ENCODE measurements at regions not wholly inside any gene's neighbourhood (a gene's known extent, or its start where the extent isn't known, plus 50 kb on each side); places are given as distances from the start of the nearest gene placed in this dataset.

GRCh38 chr21:16751695-16752474, 761.0 kb upstream of the CXADR start:
- H3K27ac ChIP-seq, result peak overlapping the region; percentile 93; the same call in 1 of the 2 replicates
- TF ChIP-seq FOXP2 (optimal IDR thresholded peaks at IDR 0.05; ENCODE audit: control extremely low read depth, extremely low read length, insufficient read depth) (no peak), POLR2AphosphoS5 (IDR thresholded peaks at IDR 0.05; ENCODE audit: borderline replicate concordance, low read depth, low read length) (no peak), EZH2 (IDR thresholded peaks at IDR 0.05) (no peak)
- no peak overlapping the region for H3K4me3 ChIP-seq
- no peak for DNase-seq (ENCODE audit: low read depth, low spot score)
- H3K36me3 ChIP-seq (ENCODE audit: insufficient read depth, low read length), result peaks cover 8% of the 10 kb centered on the region; the same call in 1 of the 2 replicates
- no peaks in the 10 kb centered on the region; the same call in 1 of the 2 replicates for H3K9me3 ChIP-seq (ENCODE audit: low read depth, low read length)
- H3K9ac ChIP-seq (ENCODE audit: insufficient read length), result peak overlapping the region; percentile 56

DNA sequence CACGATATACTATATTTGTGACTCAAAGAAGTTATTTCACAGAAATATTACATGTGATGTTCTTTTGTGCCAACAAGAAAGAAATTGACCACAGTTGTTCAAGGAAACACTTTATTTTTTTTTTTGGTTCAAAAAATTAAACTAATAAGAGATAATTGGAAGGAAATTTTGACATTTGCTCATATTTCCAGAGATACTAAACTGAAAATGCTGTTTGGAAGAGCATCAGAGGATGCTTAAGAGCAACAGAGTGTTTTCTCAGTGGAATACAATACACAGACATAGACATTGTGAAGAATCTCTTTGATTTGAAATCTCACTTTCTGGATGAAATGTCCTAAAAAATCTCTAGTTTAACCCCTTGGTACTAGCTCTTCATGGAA, 760.4 kb upstream of the CXADR start:
- H3K9ac ChIP-seq (ENCODE audit: insufficient read length), result no peak overlapping the region
- DNase-seq (ENCODE audit: low read depth, low spot score), result no peak
- H3K27ac ChIP-seq, result no peak overlapping the region
- no peaks in the 10 kb centered on the region; the same call in 1 of the 2 replicates for H3K9me3 ChIP-seq (ENCODE audit: low read depth, low read length)
- no peak for TF ChIP-seq FOXP2 (optimal IDR thresholded peaks at IDR 0.05; ENCODE audit: control extremely low read depth, extremely low read length, insufficient read depth)
- TF ChIP-seq EZH2 (IDR thresholded peaks at IDR 0.05), result no peak
- no peak for TF ChIP-seq POLR2AphosphoS5 (IDR thresholded peaks at IDR 0.05; ENCODE audit: borderline replicate concordance, low read depth, low read length)
- no peak overlapping the region for H3K4me3 ChIP-seq
- H3K36me3 ChIP-seq (ENCODE audit: insufficient read depth, low read length), result peaks cover 8% of the 10 kb centered on the region; the same call in 1 of the 2 replicates

DNA sequence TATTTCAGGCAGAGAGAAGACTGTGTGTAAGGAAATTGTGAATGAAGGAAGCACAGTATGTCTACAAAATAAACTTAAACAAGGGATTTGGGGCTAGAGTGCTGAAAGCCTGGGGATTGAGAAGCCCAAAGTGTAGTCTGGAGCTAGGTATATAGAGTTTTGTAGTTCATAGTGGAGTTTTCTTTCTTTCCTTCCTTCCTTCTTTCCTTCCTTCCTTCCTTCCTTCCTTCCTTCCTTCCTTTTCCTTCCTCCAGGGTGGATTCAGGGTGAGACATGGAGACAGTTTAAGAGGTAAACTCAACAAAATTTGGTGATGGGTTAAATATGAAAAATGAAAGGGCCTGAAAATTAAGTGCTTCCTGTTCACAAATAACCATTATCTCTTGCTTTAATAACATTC, 757.8 kb upstream of the CXADR start:
- TF ChIP-seq POLR2AphosphoS5 (IDR thresholded peaks at IDR 0.05; ENCODE audit: borderline replicate concordance, low read depth, low read length) (peak; percentile 42; the same call in 1 of the 2 replicates), FOXP2 (optimal IDR thresholded peaks at IDR 0.05; ENCODE audit: control extremely low read depth, extremely low read length, insufficient read depth) (no peak)
- H3K36me3 ChIP-seq (ENCODE audit: insufficient read depth, low read length), result peaks cover 8% of the 10 kb centered on the region; the same call in 1 of the 2 replicates
- H3K9ac ChIP-seq (ENCODE audit: insufficient read length), result no peak overlapping the region
- no peaks in the 10 kb centered on the region; the same call in 1 of the 2 replicates for H3K9me3 ChIP-seq (ENCODE audit: low read depth, low read length)
- peak overlapping the region; percentile 86 for H3K27ac ChIP-seq
- DNase-seq (ENCODE audit: low read depth, low spot score), result peak; percentile 91
- no peak overlapping the region for H3K4me3 ChIP-seq

DNA sequence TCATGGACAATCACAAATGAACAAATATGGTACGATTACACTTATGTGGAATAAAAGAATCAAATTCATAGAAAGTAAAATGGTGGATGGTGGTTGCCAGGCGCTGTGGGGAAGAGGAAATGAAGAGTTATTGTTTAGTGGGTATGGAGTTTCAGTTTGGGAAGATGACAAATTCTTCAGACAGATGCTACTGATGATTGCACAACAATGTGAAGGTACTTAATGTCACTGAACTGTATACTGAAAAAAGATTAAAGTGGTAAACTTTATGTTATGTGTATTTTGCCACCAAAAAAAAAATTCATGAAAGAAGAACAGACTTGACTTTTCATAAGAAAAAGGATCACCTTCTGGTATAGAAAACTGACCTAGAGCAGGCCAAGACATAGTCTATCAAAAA, 745.6 kb upstream of the CXADR start:
- TF ChIP-seq EZH2 (IDR thresholded peaks at IDR 0.05), result no peak
- TF ChIP-seq FOXP2 (optimal IDR thresholded peaks at IDR 0.05; ENCODE audit: control extremely low read depth, extremely low read length, insufficient read depth), result no peak
- no peak for TF ChIP-seq POLR2AphosphoS5 (IDR thresholded peaks at IDR 0.05; ENCODE audit: borderline replicate concordance, low read depth, low read length)
- H3K4me3 ChIP-seq, result peak overlapping the region; percentile 56
- no peak for DNase-seq (ENCODE audit: low read depth, low spot score)
- H3K9me3 ChIP-seq (ENCODE audit: low read depth, low read length), result no peaks in the 10 kb centered on the region
- peak overlapping the region; percentile 21 for H3K9ac ChIP-seq (ENCODE audit: insufficient read length)
- H3K27ac ChIP-seq, result peak overlapping the region; percentile 94
- no peaks in the 10 kb centered on the region for H3K36me3 ChIP-seq (ENCODE audit: insufficient read depth, low read length)

- Histone ChIP-seq H3K9ac (ENCODE audit: insufficient read length) (peak overlapping the region; percentile 21), H3K9me3 (ENCODE audit: low read depth, low read length) (no peaks in the 10 kb centered on the region), H3K36me3 (ENCODE audit: insufficient read depth, low read length) (no peaks in the 10 kb centered on the region), H3K4me3 (peak overlapping the region; percentile 56), H3K27ac (peak overlapping the region; percentile 94)
- no peak for DNase-seq (ENCODE audit: low read depth, low spot score)
- TF ChIP-seq POLR2AphosphoS5 (IDR thresholded peaks at IDR 0.05; ENCODE audit: borderline replicate concordance, low read depth, low read length), result no peak; the same call in 1 of the 2 replicates
- TF ChIP-seq FOXP2 (optimal IDR thresholded peaks at IDR 0.05; ENCODE audit: control extremely low read depth, extremely low read length, insufficient read depth), result no peak
- no peak for TF ChIP-seq EZH2 (IDR thresholded peaks at IDR 0.05)
Measured at GRCh38 chr21:16768096-16768495, 744.7 kb upstream of the CXADR start.

DNA sequence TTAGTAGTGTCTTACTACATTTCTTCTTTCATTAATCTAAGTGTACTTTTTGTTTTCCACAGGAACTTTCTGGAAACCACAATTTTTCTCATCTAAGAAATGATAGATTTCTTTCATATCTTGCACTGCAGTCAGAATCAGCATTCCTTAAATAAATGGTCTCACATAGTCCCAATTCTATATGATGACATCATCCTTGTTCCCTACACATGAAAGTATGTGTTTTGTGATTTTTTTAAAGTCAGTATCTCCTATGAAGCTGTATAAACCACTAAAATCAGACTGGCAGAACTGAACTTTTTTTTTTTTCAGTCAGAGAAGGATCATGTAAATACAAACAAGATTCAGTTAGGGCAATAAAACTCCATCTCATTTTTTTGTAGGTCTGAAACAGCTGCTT, 742.6 kb upstream of the CXADR start:
- Histone ChIP-seq H3K9ac (ENCODE audit: insufficient read length) (no peak overlapping the region), H3K4me3 (no peak overlapping the region), H3K27ac (peak overlapping the region; percentile 49; the same call in 1 of the 2 replicates), H3K36me3 (ENCODE audit: insufficient read depth, low read length) (peaks cover 6% of the 10 kb centered on the region; the same call in 1 of the 2 replicates), H3K9me3 (ENCODE audit: low read depth, low read length) (no peaks in the 10 kb centered on the region)
- DNase-seq (ENCODE audit: low read depth, low spot score), result no peak
- TF ChIP-seq EZH2 (IDR thresholded peaks at IDR 0.05), result no peak

DNA sequence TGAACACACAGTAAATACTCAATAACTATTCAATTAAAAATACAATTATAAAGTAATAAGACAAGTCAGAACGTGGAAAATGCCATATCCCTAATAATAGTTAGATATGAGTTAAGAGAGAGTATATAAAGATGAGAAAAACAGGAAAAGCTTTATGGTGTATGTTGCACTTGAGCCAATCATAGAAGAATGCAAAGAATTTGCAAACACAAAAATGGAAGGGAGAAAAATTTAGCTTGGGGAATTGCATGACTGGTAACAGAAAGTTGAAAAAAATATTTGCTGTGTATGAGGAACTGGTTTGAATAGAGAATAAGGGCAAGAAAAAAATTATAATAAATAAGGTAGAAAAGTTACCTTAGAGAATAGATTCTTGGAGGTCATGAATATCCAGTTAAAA, 739.6 kb upstream of the CXADR start:
- H3K27ac ChIP-seq, result peak overlapping the region; percentile 92
- peaks cover 6% of the 10 kb centered on the region; the same call in 1 of the 2 replicates for H3K36me3 ChIP-seq (ENCODE audit: insufficient read depth, low read length)
- peak overlapping the region; percentile 10; the same call in 1 of the 2 replicates for H3K4me3 ChIP-seq
- no peak for DNase-seq (ENCODE audit: low read depth, low spot score)
- no peaks in the 10 kb centered on the region for H3K9me3 ChIP-seq (ENCODE audit: low read depth, low read length)
- H3K9ac ChIP-seq (ENCODE audit: insufficient read length), result no peak overlapping the region
- no peak for TF ChIP-seq EZH2 (IDR thresholded peaks at IDR 0.05)
- no peak for TF ChIP-seq FOXP2 (optimal IDR thresholded peaks at IDR 0.05; ENCODE audit: control extremely low read depth, extremely low read length, insufficient read depth)
- no peak for TF ChIP-seq POLR2AphosphoS5 (IDR thresholded peaks at IDR 0.05; ENCODE audit: borderline replicate concordance, low read depth, low read length)

DNA sequence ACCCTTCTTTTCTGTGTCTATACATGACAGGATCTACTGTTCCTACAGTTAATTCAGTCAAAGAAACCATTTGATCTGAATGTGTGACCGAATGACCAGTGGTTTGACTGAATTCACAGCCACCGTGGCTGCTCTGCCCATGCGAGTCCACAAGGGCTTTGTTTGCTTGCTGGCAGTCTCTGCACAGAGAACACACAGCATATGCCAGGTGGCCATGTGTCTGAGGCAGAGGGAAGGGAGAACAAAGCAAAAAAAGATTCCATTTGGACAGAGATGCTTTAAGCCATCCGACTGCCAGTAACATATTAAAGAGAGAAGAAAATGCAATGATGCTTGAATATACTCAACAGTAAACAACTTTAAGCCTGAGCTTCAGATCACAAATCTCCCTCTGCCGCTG, 737.8 kb upstream of the CXADR start:
- H3K27ac ChIP-seq, result no peak overlapping the region
- no peaks in the 10 kb centered on the region for H3K9me3 ChIP-seq (ENCODE audit: low read depth, low read length)
- no peak overlapping the region for H3K4me3 ChIP-seq
- no peak for DNase-seq (ENCODE audit: low read depth, low spot score)
- H3K36me3 ChIP-seq (ENCODE audit: insufficient read depth, low read length), result peaks cover 6% of the 10 kb centered on the region; the same call in 1 of the 2 replicates
- H3K9ac ChIP-seq (ENCODE audit: insufficient read length), result no peak overlapping the region
- TF ChIP-seq FOXP2 (optimal IDR thresholded peaks at IDR 0.05; ENCODE audit: control extremely low read depth, extremely low read length, insufficient read depth), result no peak
- TF ChIP-seq POLR2AphosphoS5 (IDR thresholded peaks at IDR 0.05; ENCODE audit: borderline replicate concordance, low read depth, low read length), result no peak
- no peak for TF ChIP-seq EZH2 (IDR thresholded peaks at IDR 0.05)

Measured in SK-N-MC (cell line).